ENCODE measurements at regions not wholly inside any gene's neighbourhood (a gene's known extent, or its start where the extent isn't known, plus 50 kb on each side); places are given as distances from the start of the nearest gene placed in this dataset.

- TF ChIP-seq TAF1 (IDR thresholded peaks at IDR 0.05; ENCODE audit: borderline replicate concordance, insufficient read depth, low read length) (no peak), FOXP2 (optimal IDR thresholded peaks at IDR 0.05; ENCODE audit: borderline replicate concordance, extremely low read depth, extremely low read length, insufficient read depth) (no peak), SIN3A (IDR thresholded peaks at IDR 0.05; ENCODE audit: borderline replicate concordance, insufficient read depth, low read length) (no peak), POLR2AphosphoS5 (IDR thresholded peaks at IDR 0.05; ENCODE audit: low read depth, low read length) (no peak)
- TF ChIP-seq, protein P1, sequence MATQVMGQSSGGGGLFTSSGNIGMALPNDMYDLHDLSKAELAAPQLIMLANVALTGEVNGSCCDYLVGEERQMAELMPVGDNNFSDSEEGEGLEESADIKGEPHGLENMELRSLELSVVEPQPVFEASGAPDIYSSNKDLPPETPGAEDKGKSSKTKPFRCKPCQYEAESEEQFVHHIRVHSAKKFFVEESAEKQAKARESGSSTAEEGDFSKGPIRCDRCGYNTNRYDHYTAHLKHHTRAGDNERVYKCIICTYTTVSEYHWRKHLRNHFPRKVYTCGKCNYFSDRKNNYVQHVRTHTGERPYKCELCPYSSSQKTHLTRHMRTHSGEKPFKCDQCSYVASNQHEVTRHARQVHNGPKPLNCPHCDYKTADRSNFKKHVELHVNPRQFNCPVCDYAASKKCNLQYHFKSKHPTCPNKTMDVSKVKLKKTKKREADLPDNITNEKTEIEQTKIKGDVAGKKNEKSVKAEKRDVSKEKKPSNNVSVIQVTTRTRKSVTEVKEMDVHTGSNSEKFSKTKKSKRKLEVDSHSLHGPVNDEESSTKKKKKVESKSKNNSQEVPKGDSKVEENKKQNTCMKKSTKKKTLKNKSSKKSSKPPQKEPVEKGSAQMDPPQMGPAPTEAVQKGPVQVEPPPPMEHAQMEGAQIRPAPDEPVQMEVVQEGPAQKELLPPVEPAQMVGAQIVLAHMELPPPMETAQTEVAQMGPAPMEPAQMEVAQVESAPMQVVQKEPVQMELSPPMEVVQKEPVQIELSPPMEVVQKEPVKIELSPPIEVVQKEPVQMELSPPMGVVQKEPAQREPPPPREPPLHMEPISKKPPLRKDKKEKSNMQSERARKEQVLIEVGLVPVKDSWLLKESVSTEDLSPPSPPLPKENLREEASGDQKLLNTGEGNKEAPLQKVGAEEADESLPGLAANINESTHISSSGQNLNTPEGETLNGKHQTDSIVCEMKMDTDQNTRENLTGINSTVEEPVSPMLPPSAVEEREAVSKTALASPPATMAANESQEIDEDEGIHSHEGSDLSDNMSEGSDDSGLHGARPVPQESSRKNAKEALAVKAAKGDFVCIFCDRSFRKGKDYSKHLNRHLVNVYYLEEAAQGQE (IDR thresholded peaks at IDR 0.05; ENCODE audit: insufficient read depth in 1 of 2, low read depth in 2 of 2, low read length in 2 of 2): no peak
These were observed 98.6 kb upstream of the LPP start for GRCh38 chr3:188055388-188055787.

DNA sequence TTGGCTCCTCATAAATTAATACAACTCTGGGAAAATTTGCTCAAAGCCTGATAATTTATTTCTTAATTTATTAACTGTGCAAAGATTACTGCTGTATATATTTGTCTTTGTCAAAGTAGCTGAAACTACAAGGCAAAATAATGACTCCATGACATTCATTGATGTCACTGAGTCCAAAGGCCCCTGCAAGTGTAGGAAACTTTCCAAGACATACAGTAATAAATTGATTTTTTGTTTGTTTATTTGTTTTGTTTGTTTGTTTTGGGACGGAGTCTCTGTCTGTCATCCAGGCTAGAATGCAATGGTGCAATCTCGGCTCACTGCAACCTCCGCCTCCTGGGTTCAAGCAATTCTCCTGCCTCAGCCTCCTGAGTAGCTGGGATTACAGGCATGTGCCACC is 96.8 kb upstream of the LPP start:
- TF ChIP-seq TAF1 (IDR thresholded peaks at IDR 0.05; ENCODE audit: borderline replicate concordance, insufficient read depth, low read length) (no peak), FOXP2 (optimal IDR thresholded peaks at IDR 0.05; ENCODE audit: borderline replicate concordance, extremely low read depth, extremely low read length, insufficient read depth) (no peak), SIN3A (IDR thresholded peaks at IDR 0.05; ENCODE audit: borderline replicate concordance, insufficient read depth, low read length) (no peak), POLR2AphosphoS5 (IDR thresholded peaks at IDR 0.05; ENCODE audit: low read depth, low read length) (no peak)
- TF ChIP-seq, protein P1 (IDR thresholded peaks at IDR 0.05; ENCODE audit: insufficient read depth in 1 of 2, low read depth in 2 of 2, low read length in 2 of 2): no peak

GRCh38 chr3:188058569-188059184 is 95.3 kb upstream of the LPP start:
- TF ChIP-seq, protein P1 (IDR thresholded peaks at IDR 0.05; ENCODE audit: insufficient read depth in 1 of 2, low read depth in 2 of 2, low read length in 2 of 2): no peak
- no peak for TF ChIP-seq SIN3A (IDR thresholded peaks at IDR 0.05; ENCODE audit: borderline replicate concordance, insufficient read depth, low read length)
- TF ChIP-seq FOXP2 (optimal IDR thresholded peaks at IDR 0.05; ENCODE audit: borderline replicate concordance, extremely low read depth, extremely low read length, insufficient read depth): no peak
- no peak for TF ChIP-seq TAF1 (IDR thresholded peaks at IDR 0.05; ENCODE audit: borderline replicate concordance, insufficient read depth, low read length)
- TF ChIP-seq POLR2AphosphoS5 (IDR thresholded peaks at IDR 0.05; ENCODE audit: low read depth, low read length): no peak

DNA sequence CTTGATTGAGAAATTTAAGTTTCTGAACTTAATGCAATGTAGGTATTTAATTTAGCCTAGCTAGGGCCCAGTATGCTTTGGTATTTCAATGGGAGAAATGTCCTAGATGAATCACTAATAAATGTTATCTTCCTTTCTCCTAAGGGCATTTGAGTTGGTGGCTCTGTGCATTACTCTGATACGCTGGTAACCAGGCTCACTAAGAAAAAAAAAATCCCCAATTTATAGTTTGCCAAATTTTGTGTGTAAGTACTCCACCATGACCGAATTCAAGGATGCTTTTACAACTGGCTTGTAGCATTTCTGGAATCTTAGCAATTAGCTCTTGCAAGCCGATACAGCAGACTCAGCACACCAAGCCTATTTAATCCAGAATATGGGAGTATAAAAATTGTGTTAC is 94.6 kb upstream of the LPP start:
- TF ChIP-seq POLR2AphosphoS5 (IDR thresholded peaks at IDR 0.05; ENCODE audit: low read depth, low read length) (no peak), TAF1 (IDR thresholded peaks at IDR 0.05; ENCODE audit: borderline replicate concordance, insufficient read depth, low read length) (no peak), FOXP2 (optimal IDR thresholded peaks at IDR 0.05; ENCODE audit: borderline replicate concordance, extremely low read depth, extremely low read length, insufficient read depth) (no peak), SIN3A (IDR thresholded peaks at IDR 0.05; ENCODE audit: borderline replicate concordance, insufficient read depth, low read length) (no peak)
- TF ChIP-seq, protein P1 (IDR thresholded peaks at IDR 0.05; ENCODE audit: insufficient read depth in 1 of 2, low read depth in 2 of 2, low read length in 2 of 2): no peak

Measured in PFSK-1 (cell line).